B cell (primary cell): ENCODE measurements at regions not wholly inside any gene's neighbourhood (a gene's known extent, or its start where the extent isn't known, plus 50 kb on each side); places are given as distances from the start of the nearest gene placed in this dataset.

Experiments used
- ATAC-seq: fragments of 200-7000 bp; cut with Tn5 transposase; one replicate; pipeline ENCODE4 v1.10.0; 2021; ENCODE audit warnings: low read depth, mild to moderate bottlenecking, moderate number of reproducible peaks, moderate library complexity
- CTCF ChIA-PET: fragments of 350-600 bp; sonication (Branson Sonifier 250); formaldehyde crosslinking; loops from one replicate; lab custom pipeline; 2021; ENCODE audit warnings: antibody characterized with exemption, inconsistent platforms; lab: Charles Lee
- POLR2A ChIA-PET: fragments of 350-600 bp; sonication (Branson Sonifier 250); formaldehyde crosslinking; loops from one replicate; lab custom pipeline; 2021; ENCODE audit warnings: antibody characterized with exemption; lab: Charles Lee
- DNase-seq: peaks from one replicate; pipeline ENCODE4 v3.0.0; 2013
- H2AFZ ChIP-seq: 2 replicates; pipeline ENCODE4 v1.6.1; 2012; ENCODE audit warnings: mild to moderate bottlenecking, low read depth, low read length; ENCODE audit not compliant: insufficient read depth, poor library complexity, severe bottlenecking
- H3K27ac ChIP-seq, 2 donors: 1 replicate in 1 of 2; 2 replicates in 1 of 2; pipeline ENCODE4 v1.5.1; 2012 to 2013; ENCODE audit warnings: low read length in 2 of 2, mild to moderate bottlenecking in 2 of 2, moderate library complexity in 1 of 2
- H3K27me3 ChIP-seq, 4 experiments: fragments of 200-600 bp in 1 of 4; sonication (generic) in 1 of 4; replicated peaks in 1 of 4; 1 replicate in 2 of 4; 2 replicates in 2 of 4; pipeline versions ENCODE4 v1.6.1 to v1.7.0; 2013 to 2016; ENCODE audit warnings: low read length in 3 of 4, mild to moderate bottlenecking in 2 of 4, mixed read lengths in 1 of 4, moderate library complexity in 1 of 4; ENCODE audit not compliant: insufficient read depth in 4 of 4, control insufficient read depth in 3 of 4; ENCODE audit errors: control extremely low read depth in 1 of 4
- H3K36me3 ChIP-seq, 2 experiments: replicated peaks in 1 of 2; 1 replicate in 1 of 2; 2 replicates in 1 of 2; pipeline versions ENCODE4 v1.6.1 to v1.7.1; 2013; ENCODE audit warnings: low read length in 1 of 2; ENCODE audit not compliant: insufficient read depth in 2 of 2, control insufficient read depth in 1 of 2; ENCODE audit errors: control extremely low read depth in 1 of 2, extremely low read depth in 1 of 2
- H3K4me1 ChIP-seq, 2 donors: fragments of 200-600 bp in 1 of 2; sonication (generic) in 1 of 2; 1 replicate in 1 of 2; 2 replicates in 1 of 2; pipeline versions ENCODE4 v1.5.1 to v1.6.1; 2013 to 2017; ENCODE audit warnings: low read length in 2 of 2; ENCODE audit not compliant: control insufficient read depth in 2 of 2, insufficient read depth in 2 of 2
- H3K4me2 ChIP-seq: replicated peaks from 2 replicates; pipeline ENCODE3; 2012; ENCODE audit warnings: mild to moderate bottlenecking, low read depth, low read length; ENCODE audit not compliant: poor library complexity, severe bottlenecking
- H3K4me3 ChIP-seq, 5 experiments: fragments of 200-600 bp in 1 of 5; sonication (generic) in 1 of 5; 1 replicate in 3 of 5; 2 replicates in 2 of 5; pipeline versions ENCODE4 v1.5.1 to v1.7.0; 2011 to 2016; ENCODE audit warnings: low read length in 4 of 5, mild to moderate bottlenecking in 4 of 5, low read depth in 2 of 5, control low read depth in 1 of 5, moderate library complexity in 1 of 5; ENCODE audit not compliant: insufficient read depth in 1 of 5; ENCODE audit errors: control extremely low read depth in 1 of 5, extremely low read depth in 1 of 5
- H3K79me2 ChIP-seq: fragments of 200-600 bp; sonication (generic); one replicate; pipeline ENCODE4 v1.6.0; 2016; ENCODE audit warnings: low read length; ENCODE audit not compliant: control insufficient read depth, insufficient read depth
- H3K9ac ChIP-seq: fragments of 200-600 bp; sonication (generic); 2 replicates; pipeline ENCODE4 v1.6.1; 2017; ENCODE audit warnings: mild to moderate bottlenecking, low read length, moderate library complexity
- H3K9me3 ChIP-seq, 3 donors: one replicate each; pipeline versions ENCODE4 v1.6.1 to v1.7.1; 2013; ENCODE audit warnings: low read length in 2 of 3; ENCODE audit not compliant: control insufficient read depth in 2 of 3, insufficient read depth in 1 of 3; ENCODE audit errors: control extremely low read depth in 1 of 3
- H4K20me1 ChIP-seq: 2 replicates; pipeline ENCODE4 v1.6.0; 2012; ENCODE audit warnings: mild to moderate bottlenecking, low read length; ENCODE audit not compliant: insufficient read depth, control insufficient read depth, poor library complexity, severe bottlenecking
- H3K27ac Mint-ChIP-seq: one replicate; pipeline ENCODE4 v1.8.0; 2021; ENCODE audit warnings: mixed read lengths
- H3K27me3 Mint-ChIP-seq: one replicate; pipeline ENCODE4 v1.8.0; 2021; ENCODE audit warnings: mixed read lengths
- H3K4me1 Mint-ChIP-seq: one replicate; pipeline ENCODE4 v1.8.0; 2021; ENCODE audit warnings: mixed read lengths
- H3K4me3 Mint-ChIP-seq: one replicate; pipeline ENCODE4 v1.8.0; 2021; ENCODE audit warnings: mixed read lengths
- H3K9me3 Mint-ChIP-seq: one replicate; pipeline ENCODE4 v1.8.0; 2022; ENCODE audit warnings: mixed read lengths; ENCODE audit not compliant: insufficient read depth
- CTCF ChIP-seq: fragments of 200-600 bp; IDR thresholded peaks from one replicate; pipeline ENCODE4 v1.8.0; 2022; ENCODE audit warnings: antibody characterized with exemption, mild to moderate bottlenecking
- EZH2 ChIP-seq: IDR thresholded peaks from 2 replicates; pipeline ENCODE4 v1.6.1; 2012; ENCODE audit warnings: borderline replicate concordance, low read depth, mild to moderate bottlenecking, moderate library complexity, low read length; ENCODE audit not compliant: insufficient read depth, poor library complexity, severe bottlenecking
- WGBS: methylation state at CpG from one replicate; pipeline ENCODE4 v1.1.5; 2013; ENCODE audit warnings: missing lambda C conversion rate; ENCODE audit not compliant: insufficient coverage; 5-methylcytosine and 5-hydroxymethylcytosine counted together
- intact Hi-C: fragments of 100-400 bp; cut with micrococcal nuclease; formaldehyde crosslinking; loops from one replicate; pipeline ENCODE4 v1.10.0; 2022

- Histone ChIP-seq H3K4me1 (no peaks in the 10 kb centered on the region), H3K36me3 (no peaks in the 10 kb centered on the region), H3K4me3 (no peak overlapping the region), H3K4me2 (no peak overlapping the region), H3K27me3 (peaks cover 0 to 7% (median 0%) of the 10 kb centered on the region in 4 experiments), H3K9ac (no peak overlapping the region), H4K20me1 (no peaks in the 10 kb centered on the region), H3K79me2 (no peaks in the 10 kb centered on the region), H2AFZ (no peak overlapping the region), H3K9me3 (no peaks in the 10 kb centered on the region), H3K27ac (no peak overlapping the region)
- peaks cover 18% of the 10 kb centered on the region for H3K27me3 Mint-ChIP-seq
- intact Hi-C loops = no loop called here
- H3K4me1 Mint-ChIP-seq = no peaks in the 10 kb centered on the region
- no peak overlapping the region for H3K27ac Mint-ChIP-seq
- no peaks in the 10 kb centered on the region for H3K9me3 Mint-ChIP-seq
- ChIA-PET CTCF (no interaction called here), POLR2A (no interaction called here)
- DNase-seq (no peak), ATAC-seq (no peak)
- TF ChIP-seq EZH2 (no peak), CTCF (no peak)
- WGBS = no CpG with 5 or more reads among the region's 5 CpGs
- no peak overlapping the region for H3K4me3 Mint-ChIP-seq
These were observed 289.7 kb upstream of the TMEM161B start for GRCh38 chr5:88558366-88558765.

DNA sequence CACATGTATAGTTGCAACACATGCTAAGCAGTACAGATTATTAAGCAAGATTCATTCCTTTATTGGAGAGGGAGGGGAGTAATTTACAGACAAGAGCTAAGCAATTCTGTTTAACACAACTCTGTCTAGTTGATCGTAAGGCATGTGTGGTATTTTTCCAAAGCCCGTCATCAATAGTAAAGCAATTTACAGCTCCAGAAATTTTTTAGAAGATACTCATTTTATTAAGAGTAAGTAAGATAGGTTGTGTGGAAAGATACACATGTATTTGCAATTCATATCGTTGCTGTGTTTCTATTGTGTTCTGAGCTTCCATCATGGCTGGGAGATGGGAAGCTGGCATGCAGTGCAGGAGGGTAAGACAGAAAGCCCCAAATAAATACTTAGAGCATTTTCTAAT, 289.2 kb upstream of the TMEM161B start:
- Histone ChIP-seq H3K27ac (no peak overlapping the region), H3K4me3 (no peak overlapping the region), H3K9me3 (no peaks in the 10 kb centered on the region), H3K27me3 (peaks cover 0 to 7% (median 0%) of the 10 kb centered on the region in 4 experiments), H4K20me1 (no peaks in the 10 kb centered on the region), H3K4me1 (no peaks in the 10 kb centered on the region), H3K79me2 (no peaks in the 10 kb centered on the region), H3K4me2 (no peak overlapping the region), H3K9ac (no peak overlapping the region), H3K36me3 (no peaks in the 10 kb centered on the region), H2AFZ (no peak overlapping the region)
- no peaks in the 10 kb centered on the region for H3K4me1 Mint-ChIP-seq
- intact Hi-C loops = no loop called here
- H3K4me3 Mint-ChIP-seq = no peak overlapping the region
- ATAC-seq (no peak), DNase-seq (no peak)
- peaks cover 18% of the 10 kb centered on the region for H3K27me3 Mint-ChIP-seq
- 60% methylated on average over 1 of the region's 3 CpGs for WGBS
- no peaks in the 10 kb centered on the region for H3K9me3 Mint-ChIP-seq
- no peak for TF ChIP-seq CTCF
- no peak for TF ChIP-seq EZH2
- H3K27ac Mint-ChIP-seq = no peak overlapping the region
- CTCF ChIA-PET = no interaction called here
- POLR2A ChIA-PET = no interaction called here
